Activated CD8-positive, alpha-beta T cell treated with anti-CD3 and anti-CD28 coated beads for 36 hours (primary cell): ENCODE measurements at regions not wholly inside any gene's neighbourhood (a gene's known extent, or its start where the extent isn't known, plus 50 kb on each side); places are given as distances from the start of the nearest gene placed in this dataset.

Experiments used
- ATAC-seq: fragments of 200-7000 bp; cut with Tn5 transposase; one replicate; pipeline ENCODE4 v1.10.0; 2021; ENCODE audit warnings: mild to moderate bottlenecking, moderate library complexity
- CTCF ChIA-PET: fragments of 350-600 bp; sonication (Branson Sonifier 250); formaldehyde crosslinking; loops from one replicate; lab custom pipeline; 2021; ENCODE audit warnings: antibody characterized with exemption; lab: Charles Lee
- POLR2A ChIA-PET: fragments of 350-600 bp; sonication (Branson Sonifier 250); formaldehyde crosslinking; loops from one replicate; lab custom pipeline; 2021; ENCODE audit warnings: antibody characterized with exemption; lab: Charles Lee
- DNase-seq: peaks from one replicate; pipeline ENCODE4 v3.0.0-alpha.2; 2020
- H3K27ac Mint-ChIP-seq: one replicate; pipeline ENCODE4 v1.8.0; 2021; ENCODE audit warnings: mild to moderate bottlenecking, mixed read lengths
- H3K27me3 Mint-ChIP-seq: one replicate; pipeline ENCODE4 v1.8.0; 2021; ENCODE audit warnings: mixed read lengths
- H3K36me3 Mint-ChIP-seq: one replicate; pipeline ENCODE4 v1.8.0; 2021; ENCODE audit warnings: low read depth, mixed read lengths
- H3K4me1 Mint-ChIP-seq: one replicate; pipeline ENCODE4 v1.8.0; 2021; ENCODE audit warnings: low read depth, mixed read lengths
- H3K4me3 Mint-ChIP-seq: one replicate; pipeline ENCODE4 v1.8.0; 2021; ENCODE audit warnings: mild to moderate bottlenecking, moderate library complexity, mixed read lengths
- H3K9me3 Mint-ChIP-seq: one replicate; pipeline ENCODE4 v1.8.0; 2021; ENCODE audit warnings: mixed read lengths
- intact Hi-C: fragments of 100-400 bp; cut with micrococcal nuclease; formaldehyde crosslinking; loops from one replicate; pipeline ENCODE4 v1.10.0; 2022
- TF ChIP-seq, protein P1 (sequence below): fragments of 200-600 bp; IDR thresholded peaks from one replicate; pipeline ENCODE4 v1.8.0; 2022; ENCODE audit warnings: antibody characterized with exemption, mild to moderate bottlenecking

DNA sequence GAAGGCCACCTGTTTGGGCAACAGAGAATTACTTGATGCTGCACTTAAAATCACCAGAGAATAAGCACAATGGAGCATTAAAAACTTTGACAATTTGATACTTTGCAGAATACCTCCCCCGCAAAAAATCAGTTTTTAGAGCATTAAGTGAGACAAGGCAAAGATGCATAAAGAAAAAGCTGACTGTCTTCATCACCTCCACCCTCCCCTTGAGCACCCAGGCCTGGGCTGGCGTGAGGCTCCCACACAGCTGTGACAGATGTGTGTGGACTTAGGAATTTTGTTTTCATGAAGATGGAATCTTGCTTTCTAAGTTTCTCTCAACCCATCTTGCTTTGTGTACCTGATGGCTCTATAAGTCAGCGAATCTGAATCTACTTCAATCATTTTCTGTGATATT is 242.2 kb downstream of the EMX2 start:
- H3K4me3 Mint-ChIP-seq, result no peak overlapping the region

DNA sequence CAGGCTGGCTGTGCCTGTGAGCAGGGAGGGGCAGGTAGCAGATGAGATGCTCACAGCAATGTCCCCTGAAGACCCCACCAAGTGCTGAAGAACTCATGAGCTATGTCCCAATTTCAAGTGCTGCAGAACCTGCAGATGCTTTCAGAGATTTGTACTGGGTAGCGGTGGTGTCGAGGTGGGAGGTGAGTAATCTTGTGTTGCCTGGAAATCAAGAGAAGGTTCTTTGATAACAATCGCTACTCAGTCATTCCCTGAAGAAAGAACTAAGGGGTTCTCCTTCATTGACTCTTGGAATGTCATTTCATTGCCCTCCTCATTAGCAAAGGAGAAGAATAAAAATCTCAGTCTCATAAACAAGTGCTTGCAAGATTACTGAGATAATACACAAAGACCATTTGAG is 246.4 kb downstream of the EMX2 start:
- no peaks in the 10 kb centered on the region for H3K4me1 Mint-ChIP-seq
- intact Hi-C loops, result no loop called here
- no peaks in the 10 kb centered on the region for H3K9me3 Mint-ChIP-seq
- DNase-seq, result no peak
- ATAC-seq, result no peak
- no peak overlapping the region for H3K27ac Mint-ChIP-seq
- POLR2A ChIA-PET, result no interaction called here
- peaks cover 1% of the 10 kb centered on the region for H3K27me3 Mint-ChIP-seq
- no peaks in the 10 kb centered on the region for H3K36me3 Mint-ChIP-seq
- CTCF ChIA-PET, result no interaction called here
- H3K4me3 Mint-ChIP-seq, result no peak overlapping the region
- TF ChIP-seq, protein P1, sequence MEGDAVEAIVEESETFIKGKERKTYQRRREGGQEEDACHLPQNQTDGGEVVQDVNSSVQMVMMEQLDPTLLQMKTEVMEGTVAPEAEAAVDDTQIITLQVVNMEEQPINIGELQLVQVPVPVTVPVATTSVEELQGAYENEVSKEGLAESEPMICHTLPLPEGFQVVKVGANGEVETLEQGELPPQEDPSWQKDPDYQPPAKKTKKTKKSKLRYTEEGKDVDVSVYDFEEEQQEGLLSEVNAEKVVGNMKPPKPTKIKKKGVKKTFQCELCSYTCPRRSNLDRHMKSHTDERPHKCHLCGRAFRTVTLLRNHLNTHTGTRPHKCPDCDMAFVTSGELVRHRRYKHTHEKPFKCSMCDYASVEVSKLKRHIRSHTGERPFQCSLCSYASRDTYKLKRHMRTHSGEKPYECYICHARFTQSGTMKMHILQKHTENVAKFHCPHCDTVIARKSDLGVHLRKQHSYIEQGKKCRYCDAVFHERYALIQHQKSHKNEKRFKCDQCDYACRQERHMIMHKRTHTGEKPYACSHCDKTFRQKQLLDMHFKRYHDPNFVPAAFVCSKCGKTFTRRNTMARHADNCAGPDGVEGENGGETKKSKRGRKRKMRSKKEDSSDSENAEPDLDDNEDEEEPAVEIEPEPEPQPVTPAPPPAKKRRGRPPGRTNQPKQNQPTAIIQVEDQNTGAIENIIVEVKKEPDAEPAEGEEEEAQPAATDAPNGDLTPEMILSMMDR, result no peak

More for the DNA sequence above, 242.2 kb downstream of the EMX2 start:
- intact Hi-C loops, result no loop called here
- TF ChIP-seq, protein P1, result no peak
- Mint-ChIP-seq H3K9me3 (no peaks in the 10 kb centered on the region), H3K4me1 (no peaks in the 10 kb centered on the region), H3K27ac (no peak overlapping the region), H3K27me3 (peaks cover 5% of the 10 kb centered on the region), H3K36me3 (no peaks in the 10 kb centered on the region)
- ChIA-PET CTCF (no interaction called here), POLR2A (no interaction called here)
- DNase-seq, result no peak
- no peak for ATAC-seq

DNA sequence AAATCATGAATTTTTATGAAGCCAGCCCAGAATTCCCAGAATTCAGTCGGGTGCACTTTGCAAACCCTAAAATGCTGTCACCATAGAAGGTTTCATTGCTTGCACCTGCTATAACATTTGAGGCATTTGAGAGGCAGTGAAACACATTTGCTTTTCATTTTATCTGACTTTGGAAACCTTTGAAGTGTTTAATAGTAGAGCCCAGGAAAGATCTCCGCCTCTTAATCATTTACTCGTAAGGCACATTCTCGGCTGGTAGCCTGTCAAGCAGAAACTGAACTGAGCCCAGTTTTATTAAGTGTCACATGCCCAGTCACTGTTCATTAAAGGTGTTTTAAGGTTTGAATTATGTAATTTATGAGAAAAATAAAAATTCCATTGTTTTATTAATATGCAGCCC is 247.6 kb downstream of the EMX2 start:
- no peak overlapping the region for H3K27ac Mint-ChIP-seq
- no peaks in the 10 kb centered on the region for H3K9me3 Mint-ChIP-seq
- CTCF ChIA-PET, result no interaction called here
- DNase-seq (no peak), ATAC-seq (no peak)
- H3K4me1 Mint-ChIP-seq, result no peaks in the 10 kb centered on the region
- no peak overlapping the region for H3K4me3 Mint-ChIP-seq
- POLR2A ChIA-PET, result no interaction called here
- intact Hi-C loops, result no loop called here
- H3K36me3 Mint-ChIP-seq, result no peaks in the 10 kb centered on the region
- TF ChIP-seq, protein P1, result no peak
- no peaks in the 10 kb centered on the region for H3K27me3 Mint-ChIP-seq

DNA sequence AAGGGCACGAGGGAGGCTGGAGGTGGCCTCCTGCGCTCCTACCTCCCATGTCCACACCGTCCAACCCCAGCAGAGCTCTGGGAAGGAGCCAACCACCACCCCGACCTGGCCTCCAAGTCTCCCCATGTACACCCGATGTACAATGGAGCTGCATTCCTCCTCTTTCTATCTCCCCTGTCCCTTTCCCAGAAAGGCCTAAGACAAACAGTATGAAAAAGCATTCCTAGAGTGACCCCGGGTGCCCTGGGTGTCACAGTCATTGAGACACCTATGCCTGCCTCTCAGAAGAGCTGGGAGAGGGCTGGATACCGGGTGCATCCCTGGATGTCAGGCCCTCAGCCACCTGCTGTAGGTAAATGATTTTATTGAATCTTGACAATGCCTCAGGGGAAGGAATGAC is 248.1 kb downstream of the EMX2 start:
- H3K36me3 Mint-ChIP-seq, result no peaks in the 10 kb centered on the region
- H3K9me3 Mint-ChIP-seq, result no peaks in the 10 kb centered on the region
- H3K4me1 Mint-ChIP-seq, result no peaks in the 10 kb centered on the region
- H3K4me3 Mint-ChIP-seq, result no peak overlapping the region
- POLR2A ChIA-PET, result no interaction called here
- H3K27me3 Mint-ChIP-seq, result no peaks in the 10 kb centered on the region
- TF ChIP-seq, protein P1, result no peak
- CTCF ChIA-PET, result no interaction called here
- no peak for ATAC-seq
- intact Hi-C loops, result no loop called here
- no peak overlapping the region for H3K27ac Mint-ChIP-seq
- no peak for DNase-seq

DNA sequence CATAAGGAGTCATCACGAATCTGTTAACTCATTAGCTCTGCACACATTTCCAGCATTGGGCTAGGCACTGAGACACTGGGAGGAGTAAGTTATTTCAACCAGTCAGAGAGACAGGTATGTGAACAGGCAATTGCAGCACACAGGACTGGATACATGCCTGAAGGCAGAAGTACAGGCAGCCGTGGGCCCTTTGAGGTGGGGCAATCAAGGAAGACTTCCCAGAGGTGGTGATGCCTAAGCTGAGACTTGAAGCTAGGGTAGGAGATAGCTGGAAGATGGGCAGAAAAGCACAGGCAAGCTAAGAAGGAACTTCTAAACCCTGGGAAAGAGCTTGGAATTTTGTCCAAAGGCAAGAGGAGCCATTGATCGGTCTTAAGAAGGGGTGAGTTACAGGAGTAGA is 249.7 kb downstream of the EMX2 start:
- ChIA-PET CTCF (no interaction called here), POLR2A (no interaction called here)
- intact Hi-C loops, result no loop called here
- no peaks in the 10 kb centered on the region for H3K27me3 Mint-ChIP-seq
- TF ChIP-seq, protein P1, result no peak
- H3K4me1 Mint-ChIP-seq, result no peaks in the 10 kb centered on the region
- ATAC-seq (no peak), DNase-seq (no peak)
- no peak overlapping the region for H3K27ac Mint-ChIP-seq
- no peaks in the 10 kb centered on the region for H3K9me3 Mint-ChIP-seq
- no peak overlapping the region for H3K4me3 Mint-ChIP-seq
- no peaks in the 10 kb centered on the region for H3K36me3 Mint-ChIP-seq
